ENCODE measurements at regions not wholly inside any gene's neighbourhood (a gene's known extent, or its start where the extent isn't known, plus 50 kb on each side); places are given as distances from the start of the nearest gene placed in this dataset.

- TF ChIP-seq POLR2A (IDR thresholded peaks at IDR 0.05) (no peak), CTCF (IDR thresholded peaks at IDR 0.05 in 8 of 11, conservative IDR thresholded peaks at IDR 0.05 in 3 of 11) (no peak)
Observed at GRCh38 chr1:212500351-212500750, 67.6 kb downstream of the NENF start.
